ENCODE measurements at regions not wholly inside any gene's neighbourhood (a gene's known extent, or its start where the extent isn't known, plus 50 kb on each side); places are given as distances from the start of the nearest gene placed in this dataset.

DNA sequence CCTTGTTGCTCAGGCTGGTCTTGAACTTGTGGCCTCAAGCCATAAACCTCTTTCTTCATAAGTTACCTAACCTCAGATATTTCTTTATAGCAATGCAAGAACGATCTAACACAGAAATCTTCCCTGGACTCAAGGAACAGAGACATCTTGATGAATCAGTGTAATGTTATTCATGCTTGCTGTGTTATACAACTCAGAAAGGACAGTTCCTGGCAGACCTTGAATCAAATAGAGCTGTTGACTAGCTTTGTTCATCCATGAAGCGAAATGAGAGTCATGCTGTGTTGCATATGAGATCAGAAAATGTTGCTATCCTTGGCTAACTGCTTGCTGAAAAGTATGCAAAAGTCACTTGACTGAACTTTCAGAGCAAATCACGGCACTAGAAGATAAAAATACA lies 72.6 kb upstream of the ARHGAP24 start:
- TF ChIP-seq, protein P1, sequence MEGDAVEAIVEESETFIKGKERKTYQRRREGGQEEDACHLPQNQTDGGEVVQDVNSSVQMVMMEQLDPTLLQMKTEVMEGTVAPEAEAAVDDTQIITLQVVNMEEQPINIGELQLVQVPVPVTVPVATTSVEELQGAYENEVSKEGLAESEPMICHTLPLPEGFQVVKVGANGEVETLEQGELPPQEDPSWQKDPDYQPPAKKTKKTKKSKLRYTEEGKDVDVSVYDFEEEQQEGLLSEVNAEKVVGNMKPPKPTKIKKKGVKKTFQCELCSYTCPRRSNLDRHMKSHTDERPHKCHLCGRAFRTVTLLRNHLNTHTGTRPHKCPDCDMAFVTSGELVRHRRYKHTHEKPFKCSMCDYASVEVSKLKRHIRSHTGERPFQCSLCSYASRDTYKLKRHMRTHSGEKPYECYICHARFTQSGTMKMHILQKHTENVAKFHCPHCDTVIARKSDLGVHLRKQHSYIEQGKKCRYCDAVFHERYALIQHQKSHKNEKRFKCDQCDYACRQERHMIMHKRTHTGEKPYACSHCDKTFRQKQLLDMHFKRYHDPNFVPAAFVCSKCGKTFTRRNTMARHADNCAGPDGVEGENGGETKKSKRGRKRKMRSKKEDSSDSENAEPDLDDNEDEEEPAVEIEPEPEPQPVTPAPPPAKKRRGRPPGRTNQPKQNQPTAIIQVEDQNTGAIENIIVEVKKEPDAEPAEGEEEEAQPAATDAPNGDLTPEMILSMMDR (IDR thresholded peaks at IDR 0.05 in 8 of 11, conservative IDR thresholded peaks at IDR 0.05 in 3 of 11): no peak
- TF ChIP-seq POLR2A (IDR thresholded peaks at IDR 0.05): no peak
